ENCODE measurements at regions not wholly inside any gene's neighbourhood (a gene's known extent, or its start where the extent isn't known, plus 50 kb on each side); places are given as distances from the start of the nearest gene placed in this dataset.

DNA sequence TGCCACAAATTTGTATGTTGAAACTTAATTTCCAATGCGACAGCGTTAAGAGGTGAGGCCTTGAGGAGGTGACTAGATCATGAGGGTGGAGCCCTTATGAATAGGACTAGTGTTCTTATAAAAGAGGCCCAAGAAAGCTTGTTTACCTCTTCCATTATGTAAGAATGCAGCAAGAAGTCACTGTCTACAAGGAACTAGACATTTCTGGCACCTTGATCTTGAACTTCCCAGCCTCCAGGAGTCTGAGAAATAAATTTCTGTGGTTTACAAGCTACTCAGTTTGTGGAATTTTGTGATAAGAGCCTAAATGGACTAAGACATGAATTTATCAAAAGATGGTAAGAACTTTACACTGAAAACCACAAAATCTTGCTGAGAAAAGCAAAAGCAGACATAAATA, 173.6 kb upstream of the SGK1 start:
- no peak for DNase-seq (ENCODE audit: low spot score)

DNA sequence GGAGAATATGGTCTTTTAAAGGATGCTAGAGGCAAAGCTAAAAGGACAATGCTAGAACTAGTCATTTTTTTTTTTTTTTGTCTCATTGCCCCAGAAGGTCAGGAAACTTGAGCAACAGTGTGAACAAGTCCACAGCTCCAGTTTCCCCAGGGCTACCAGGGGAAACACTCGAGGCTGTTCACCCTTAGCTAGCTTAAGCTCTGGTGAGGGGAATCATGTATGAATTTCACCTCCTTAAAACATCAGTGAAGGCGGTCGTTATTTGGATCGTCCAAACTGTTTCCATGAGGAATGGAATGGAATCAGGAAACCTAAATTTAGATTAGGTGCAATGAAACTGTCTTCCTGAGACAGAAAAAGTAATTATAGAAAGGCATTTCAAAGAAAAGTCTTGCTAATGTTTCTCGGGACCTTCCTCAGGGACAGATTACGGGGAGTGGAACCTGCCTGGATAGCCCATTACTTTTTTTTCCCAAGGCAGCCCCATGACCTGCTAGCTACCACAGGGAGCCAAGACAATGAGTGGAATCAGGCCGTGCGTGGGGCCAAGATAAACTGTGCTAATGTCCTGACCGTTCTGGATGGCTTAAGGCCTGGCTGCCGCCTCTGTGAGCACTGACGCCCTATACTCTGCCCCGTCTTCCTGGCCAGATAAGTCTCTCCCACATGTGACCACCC, 164.8 kb upstream of the SGK1 start:
- DNase-seq (ENCODE audit: low spot score), result no peak

DNA sequence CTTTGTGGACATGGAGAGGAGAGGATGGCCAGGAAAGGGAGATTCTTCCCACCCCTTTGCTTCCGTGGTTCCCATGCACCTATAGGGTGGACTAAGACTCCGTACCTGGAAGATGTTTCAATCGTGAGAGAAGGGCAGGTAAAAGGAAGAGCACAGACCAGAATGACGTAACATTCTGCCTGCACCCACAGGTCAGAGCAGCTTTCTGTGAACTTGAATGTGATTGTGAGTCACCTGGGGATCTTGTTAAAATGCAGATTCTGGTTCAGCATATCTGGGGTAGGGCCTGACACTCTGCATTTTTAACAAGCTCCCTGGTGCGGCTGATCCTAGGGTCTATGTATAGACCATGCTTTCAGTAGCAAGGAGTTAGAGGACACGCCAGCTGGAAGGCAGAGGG, 164.1 kb upstream of the SGK1 start:
- no peak for DNase-seq (ENCODE audit: low spot score)

DNA sequence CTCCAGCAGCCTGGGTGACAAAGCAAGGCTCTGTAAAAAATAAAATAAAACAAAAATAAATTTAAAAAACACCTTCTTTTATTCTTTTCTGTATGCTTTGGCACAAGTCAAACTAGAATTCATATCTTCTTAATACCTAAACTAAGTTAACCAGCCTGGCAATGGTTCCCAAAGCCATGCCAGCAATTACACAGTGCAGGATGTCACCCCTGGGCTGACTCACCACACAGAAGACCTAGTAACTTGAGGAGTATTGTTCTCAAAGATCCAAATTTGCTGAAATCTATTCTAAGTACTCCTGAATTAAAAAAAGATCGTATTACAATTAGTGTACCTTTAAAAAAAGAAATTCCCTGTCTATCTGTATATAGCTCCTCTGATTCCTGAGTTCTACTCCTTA, 162.7 kb upstream of the SGK1 start:
- DNase-seq (ENCODE audit: low spot score), result no peak

DNA sequence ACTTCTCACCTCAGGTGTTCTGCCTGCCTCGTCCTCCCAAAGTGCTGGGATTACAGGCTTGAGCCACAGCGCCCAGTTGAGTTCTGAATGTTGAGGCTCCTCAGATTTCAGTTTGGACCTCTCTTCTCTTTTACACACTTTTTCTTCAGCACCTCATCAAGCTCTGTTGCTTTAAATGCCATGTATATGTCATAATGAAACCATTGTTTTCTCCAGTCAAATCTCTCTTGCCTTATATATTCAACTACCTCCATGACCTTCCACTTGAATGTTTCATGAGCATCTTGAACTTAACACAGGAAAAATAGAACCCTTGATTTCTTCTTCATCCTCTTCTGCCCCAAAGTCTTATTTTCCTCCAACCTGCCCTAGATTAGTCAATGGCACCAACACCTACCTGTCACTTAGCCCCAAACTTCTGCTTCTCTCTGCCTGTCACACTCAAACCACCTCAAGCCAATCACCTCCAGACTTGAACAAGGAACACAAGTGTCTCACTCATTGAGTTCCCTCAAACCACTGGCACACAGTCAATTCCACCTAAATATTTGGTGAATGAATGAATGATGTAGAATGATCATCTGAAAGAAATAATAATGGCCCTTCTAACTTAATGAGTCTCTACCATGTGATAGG, 161.0 kb upstream of the SGK1 start:
- no peak for DNase-seq (ENCODE audit: low spot score)

DNA sequence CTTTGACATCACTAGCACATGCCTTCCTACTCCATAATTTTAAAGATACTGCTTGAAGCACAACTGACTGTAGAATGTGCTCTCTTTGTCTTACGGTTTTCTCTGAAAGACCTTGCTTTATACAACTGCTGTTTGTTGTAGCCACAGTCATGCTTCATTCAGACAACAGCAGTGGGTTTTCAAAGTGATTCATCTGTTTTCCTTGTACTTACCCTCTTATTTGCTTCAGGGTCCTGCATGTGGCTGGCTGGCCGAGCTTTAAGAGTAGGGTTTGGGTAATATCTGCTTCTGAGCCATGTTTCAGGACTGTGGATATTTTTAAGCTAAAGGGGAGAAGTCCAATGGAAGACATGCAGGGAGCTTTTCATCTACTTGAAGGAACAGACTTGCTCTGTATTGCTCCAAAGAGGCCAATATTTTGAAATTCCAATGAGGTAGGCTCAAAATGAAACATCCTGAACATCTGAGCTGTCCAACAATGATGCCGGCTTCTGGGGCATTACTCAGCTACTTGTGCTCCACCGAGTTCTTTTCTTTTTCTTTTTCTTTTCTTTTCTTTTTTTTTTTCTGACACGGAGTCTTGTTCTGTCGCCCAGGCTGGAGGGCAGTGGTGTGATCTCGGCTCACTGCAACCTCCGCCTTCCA, 160.2 kb upstream of the SGK1 start:
- DNase-seq (ENCODE audit: low spot score), result no peak

DNA sequence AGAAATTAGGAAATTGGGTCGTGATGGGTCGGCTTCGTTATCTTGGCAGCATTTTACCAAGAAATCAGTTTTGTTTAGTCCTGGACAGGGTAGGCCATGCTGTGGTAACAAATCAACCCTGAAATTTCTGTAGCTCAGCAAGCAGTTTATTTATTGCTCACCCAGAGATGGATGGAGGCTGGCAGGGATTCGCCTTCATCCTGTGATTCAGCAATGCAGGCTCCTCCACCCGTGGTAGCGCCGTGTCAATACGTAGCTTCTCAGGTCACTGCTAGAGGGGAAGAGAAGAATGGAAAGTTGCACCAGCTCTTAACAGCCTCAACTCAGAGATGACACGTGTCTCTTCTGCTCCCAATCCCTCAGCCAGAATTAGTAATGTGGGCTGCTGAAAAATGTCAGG, 157.0 kb upstream of the SGK1 start:
- DNase-seq (ENCODE audit: low spot score), result no peak

DNA sequence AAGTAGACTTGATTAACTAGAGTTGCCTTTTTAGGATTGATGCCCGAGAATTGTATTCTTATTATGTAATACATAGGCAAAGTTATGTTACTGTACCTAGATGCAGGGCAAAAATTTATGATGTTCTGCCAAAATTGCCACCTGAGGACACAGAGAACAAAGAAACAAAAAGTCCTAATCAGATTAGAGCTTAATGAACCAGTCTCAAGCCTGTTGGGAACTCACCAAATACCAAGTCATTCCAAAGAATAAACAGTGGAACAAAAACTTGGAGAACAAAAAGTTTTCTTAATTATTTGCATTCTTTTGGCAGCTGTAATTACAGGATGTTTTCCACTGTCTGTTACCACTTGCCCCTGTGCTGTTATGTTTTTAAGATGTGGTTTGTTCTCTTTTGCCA, 154.7 kb upstream of the SGK1 start:
- DNase-seq (ENCODE audit: low spot score), result no peak

DNA sequence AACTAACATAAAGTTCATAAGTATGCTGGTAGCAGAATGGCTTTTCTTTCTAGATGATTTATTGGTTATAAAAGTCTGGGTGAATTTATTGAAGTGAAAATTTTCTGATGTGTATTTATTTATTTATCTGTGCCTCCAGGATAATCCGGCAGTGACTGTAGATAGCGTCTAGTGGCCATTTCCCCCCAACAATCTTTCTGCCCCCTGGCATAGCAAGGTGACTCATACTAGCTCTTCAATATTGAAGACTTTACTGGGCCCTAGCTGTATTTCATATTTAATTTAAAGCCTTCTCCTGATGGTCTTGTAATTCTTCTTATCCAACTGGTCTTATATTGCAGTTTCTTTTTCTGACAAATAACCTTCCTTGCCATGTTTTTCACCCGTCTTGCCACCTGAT, 154.1 kb upstream of the SGK1 start:
- DNase-seq (ENCODE audit: low spot score), result no peak

DNA sequence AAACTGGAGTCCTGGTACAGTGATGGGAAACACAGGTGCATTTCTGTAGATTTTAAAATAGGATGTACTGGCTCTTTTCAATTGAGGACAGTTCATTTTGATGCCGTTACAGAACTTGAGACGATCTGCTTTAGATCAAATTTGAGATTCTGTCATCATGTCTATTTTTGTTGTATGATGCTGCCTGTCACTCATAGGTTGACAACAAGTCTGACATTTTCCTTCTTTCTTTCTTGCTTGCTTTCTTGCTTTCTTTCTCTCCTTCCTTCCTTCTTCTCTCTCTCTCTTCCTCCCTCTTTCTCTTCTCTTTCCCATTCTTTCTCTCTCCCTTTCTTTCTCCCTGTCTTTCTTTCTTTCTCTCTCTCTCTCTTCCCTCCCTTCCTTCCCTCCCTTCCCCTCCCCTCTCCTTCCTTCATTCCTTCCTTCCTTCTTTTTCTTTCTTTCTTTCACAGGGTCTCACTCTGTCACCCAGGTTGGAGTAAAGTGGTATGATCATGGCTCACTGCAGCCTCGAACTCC, 152.6 kb upstream of the SGK1 start:
- DNase-seq (ENCODE audit: low spot score), result no peak

DNA sequence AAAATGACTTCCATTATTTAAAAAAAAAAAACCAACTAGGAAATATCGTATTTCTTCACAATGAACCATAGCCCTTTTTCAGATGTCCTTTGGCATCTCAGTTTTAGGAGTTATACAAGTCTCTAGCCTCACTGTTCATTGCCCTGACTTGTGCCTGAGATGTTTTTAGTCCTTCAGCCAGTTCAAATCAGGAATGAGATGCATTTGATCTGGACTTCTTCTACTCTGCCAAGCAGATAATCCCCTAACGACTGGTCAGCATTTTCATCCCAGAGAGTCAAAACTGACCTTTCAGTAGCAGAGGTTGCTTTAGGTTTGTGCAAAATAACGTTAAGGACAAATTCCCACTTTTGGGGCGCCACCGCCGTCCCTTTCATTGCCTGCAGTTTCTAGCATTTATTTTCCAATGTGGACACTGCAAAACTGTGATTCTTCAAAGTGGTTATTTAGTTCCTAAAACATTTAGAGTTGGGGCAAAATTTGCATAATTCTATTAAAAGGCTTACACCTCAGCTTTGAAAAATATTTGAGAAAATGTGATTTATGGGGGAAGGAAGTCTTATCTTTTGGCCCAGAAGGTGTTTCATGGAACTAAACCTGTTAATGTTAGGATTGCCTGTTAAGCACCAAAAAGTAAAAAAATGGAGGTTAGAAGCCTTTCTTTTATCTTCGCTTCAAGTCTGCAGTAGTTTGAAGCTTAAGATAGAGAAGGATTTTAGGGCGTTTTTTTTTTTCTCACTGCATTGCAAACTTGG, 152.0 kb upstream of the SGK1 start:
- no peak for DNase-seq (ENCODE audit: low spot score)

DNA sequence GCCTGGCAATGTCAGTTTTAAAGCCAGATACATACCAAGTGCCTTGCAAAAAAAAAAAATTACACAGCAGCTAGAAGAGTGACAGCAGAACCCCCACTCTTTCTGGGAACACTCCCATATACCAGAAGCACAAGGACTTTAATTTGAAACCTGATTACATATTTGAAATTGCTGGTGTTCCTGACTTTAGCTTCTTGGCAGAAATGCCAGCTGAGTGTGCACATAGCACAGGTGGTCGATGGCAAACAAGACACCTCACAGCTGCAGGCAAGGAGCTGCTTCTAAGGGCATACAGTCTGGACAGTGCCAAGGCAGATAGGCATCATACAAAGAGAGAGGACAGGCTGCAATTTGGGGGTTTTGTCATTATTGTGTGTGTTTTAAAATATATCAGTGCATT, 150.7 kb upstream of the SGK1 start:
- no peak for DNase-seq (ENCODE audit: low spot score)

DNA sequence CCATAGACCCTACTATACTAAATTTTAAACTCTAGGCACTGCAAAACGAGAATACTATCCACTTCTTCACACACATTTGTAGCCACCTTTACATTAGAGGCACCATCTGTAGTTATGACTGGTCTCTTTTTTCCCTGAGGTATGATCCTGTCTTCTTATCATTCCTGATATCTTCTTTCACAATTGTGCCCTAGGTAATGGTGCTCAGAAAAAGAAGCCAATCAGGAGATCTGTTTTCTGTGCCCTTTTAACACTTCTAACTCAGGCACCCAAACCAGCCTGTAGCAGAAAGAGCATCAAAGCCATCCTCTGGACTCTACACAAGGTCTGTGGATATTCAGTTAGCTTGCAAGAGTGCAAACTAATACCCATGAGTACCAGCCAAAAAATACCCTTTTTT, 149.7 kb upstream of the SGK1 start:
- DNase-seq (ENCODE audit: low spot score), result no peak

DNA sequence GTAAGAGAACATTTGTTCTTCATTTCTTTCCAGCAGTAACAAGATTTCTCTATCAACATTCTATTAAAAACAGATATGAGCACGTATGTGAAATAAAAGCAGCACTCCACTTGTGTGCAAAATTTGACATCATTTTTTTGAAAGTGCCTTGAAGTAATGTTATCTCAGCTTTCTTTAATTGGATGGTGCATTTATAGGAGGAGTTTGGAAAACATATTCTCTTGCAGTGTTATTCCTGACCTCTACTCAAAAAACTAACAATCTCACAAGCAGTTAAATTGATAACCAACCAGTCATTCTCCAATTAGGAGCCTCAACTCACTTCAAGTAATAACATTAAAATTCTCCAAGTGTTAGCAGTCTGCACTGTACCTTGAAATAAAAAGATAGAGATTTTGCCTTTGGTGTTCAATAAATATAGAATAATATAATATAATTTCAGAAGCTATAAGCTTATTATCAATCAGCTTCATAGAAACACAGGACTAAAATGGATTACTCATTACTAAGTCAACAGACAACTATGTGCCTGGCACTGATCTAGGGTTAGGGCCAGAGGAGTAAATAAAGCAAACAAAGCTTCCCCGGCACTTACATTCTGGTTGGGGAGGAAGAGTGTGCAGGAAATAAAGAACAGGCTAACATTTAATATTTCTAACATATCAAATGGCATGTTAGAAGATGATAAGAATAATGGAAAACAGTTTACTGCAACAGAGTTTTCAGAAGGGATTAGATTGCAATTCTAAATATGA, 149.0 kb upstream of the SGK1 start:
- DNase-seq (ENCODE audit: low spot score), result no peak

DNA sequence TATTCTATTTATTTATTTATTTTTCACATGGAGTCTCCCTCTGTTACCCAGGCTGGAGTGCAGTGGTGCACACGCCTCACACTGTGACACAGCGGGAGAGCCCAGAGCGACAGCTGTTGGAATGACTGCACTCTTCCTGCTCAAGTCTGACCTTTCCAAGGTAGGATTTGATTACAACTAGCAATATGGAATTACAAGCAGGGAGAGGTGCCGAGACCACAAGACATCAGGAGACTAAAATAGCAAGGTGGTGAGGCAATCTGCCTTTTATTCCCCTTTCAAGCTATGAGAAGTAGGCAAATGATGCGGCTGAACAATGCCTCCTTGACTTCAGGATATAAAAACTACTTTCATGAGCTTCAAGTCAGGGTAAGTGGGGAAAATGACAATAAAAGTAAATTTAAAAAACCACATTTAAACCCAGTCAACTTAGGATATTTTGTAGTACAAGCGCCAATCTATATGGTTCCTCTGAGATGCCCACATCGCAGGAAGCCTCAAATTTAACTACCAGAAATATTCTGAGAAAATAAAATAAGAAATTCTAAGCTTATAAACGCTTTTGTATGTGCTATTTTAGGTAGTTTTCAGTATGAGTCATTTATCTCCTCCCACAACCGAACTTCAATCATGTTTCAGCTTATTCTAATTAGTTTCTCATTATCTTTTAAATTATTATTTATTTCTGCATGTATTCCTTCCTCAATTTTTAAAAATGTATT, 146.9 kb upstream of the SGK1 start:
- DNase-seq (ENCODE audit: low spot score), result no peak

DNA sequence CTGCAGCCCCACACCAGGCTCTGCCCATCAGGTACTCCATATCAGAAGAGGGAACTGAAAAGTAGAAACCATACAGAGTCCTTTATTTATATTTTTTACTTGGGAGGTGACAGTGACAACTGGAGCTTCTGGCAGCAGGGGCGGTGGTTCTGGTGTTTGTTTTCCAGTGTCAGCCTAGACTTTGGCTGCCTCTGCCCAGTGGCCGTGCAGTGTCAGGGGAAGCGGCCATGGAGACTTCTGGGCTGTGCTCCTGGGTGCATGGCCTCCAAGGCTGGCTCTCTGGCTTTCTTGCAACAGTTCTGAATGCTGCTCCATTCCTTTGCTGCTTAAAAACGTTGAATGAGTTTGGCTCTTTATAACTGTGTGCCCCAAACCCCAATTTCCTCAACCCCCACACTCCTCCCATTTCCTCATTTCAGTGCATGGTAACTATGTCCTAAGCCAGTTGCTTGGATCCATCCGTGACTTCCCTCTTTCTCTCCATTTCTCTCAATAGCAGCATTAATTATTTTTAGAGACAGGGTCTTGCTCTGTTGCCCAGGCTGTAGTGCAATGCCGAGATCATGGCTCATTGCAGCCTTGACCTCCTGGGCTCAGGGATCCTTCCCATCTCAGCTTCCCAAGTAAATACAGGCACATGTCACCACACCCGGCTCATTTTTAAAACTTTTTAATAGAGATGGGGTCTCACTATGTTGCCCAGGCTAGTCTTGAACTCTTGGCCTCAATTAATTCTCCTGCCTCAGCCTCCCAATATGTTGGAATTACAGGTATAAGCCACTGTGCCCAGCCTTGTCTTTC, 141.1 kb upstream of the SGK1 start:
- no peak for DNase-seq (ENCODE audit: low spot score)

DNA sequence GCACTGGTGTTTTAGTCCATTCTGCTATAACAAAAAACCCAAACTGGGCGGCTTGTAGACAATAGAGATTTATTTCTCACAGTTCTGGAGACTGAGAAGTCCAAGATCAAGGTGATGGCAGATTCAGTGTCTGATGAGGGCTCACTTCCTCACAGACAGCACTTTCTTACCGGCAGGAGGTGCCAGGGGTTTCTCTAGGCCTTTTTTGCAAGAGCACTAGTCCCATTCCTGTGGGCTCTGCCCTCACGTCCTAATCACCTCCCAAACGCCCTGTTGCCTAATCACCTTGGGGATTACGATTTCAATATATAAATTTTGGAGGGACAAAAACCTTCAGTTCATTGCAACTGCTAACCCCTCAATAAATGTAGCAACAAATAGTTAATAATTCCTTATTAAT, 140.0 kb upstream of the SGK1 start:
- DNase-seq (ENCODE audit: low spot score), result no peak

DNA sequence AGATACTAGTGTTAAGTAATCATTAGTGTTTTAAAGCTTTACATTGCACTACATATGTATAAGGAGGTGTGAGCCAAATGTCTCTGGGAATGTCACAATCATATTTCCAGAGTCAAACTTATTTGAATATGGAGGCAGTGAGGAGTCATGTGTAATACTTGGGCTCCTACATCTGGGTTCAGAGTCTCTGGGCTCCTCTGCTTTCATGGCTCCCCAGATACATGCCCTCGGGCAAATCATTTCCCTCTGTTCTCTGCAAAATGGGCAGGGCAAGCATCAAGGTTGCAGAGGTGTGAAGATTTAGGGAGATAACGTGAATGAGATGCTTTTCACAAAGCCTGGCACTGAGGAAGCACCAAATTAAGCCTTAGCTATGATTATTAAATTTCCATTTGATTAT, 138.3 kb upstream of the SGK1 start:
- DNase-seq (ENCODE audit: low spot score), result no peak

DNA sequence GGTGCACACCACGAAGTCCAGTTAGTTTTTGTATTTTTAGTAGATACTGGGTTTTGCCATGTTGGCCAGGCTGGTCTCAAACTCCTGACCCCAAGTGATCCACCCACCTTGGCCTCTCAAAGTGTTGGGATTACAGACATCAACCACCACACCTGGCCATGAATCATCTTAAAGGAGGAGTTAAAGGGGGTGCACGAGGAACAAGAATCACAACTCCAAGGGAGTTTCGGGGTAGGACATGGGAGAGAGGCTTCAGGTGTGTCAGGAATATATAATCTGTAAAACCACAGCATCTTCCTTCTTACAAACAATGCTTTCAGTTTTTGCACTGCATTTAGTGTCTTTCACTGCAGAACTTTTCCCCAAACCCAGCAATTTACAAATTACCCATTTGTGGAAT, 137.4 kb upstream of the SGK1 start:
- no peak for DNase-seq (ENCODE audit: low spot score)

DNA sequence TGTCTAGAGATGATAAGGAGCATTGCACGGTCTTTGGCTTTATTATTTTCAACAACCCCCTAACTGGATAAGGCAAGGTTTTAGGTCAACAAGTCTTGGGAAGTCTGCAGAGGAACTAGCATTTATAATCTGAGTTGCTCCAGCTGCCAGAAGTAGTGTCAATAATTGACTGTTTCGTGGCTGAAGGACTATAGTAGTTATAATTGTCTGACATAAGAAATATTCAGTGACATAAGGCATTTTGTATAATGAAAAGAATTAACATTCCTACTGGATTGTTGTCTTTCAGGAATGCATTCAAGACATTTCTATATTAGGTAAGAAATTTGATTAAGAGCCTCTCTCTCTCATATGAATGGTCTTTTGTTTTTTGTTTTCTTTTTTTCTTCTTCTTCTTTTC, 136.9 kb upstream of the SGK1 start:
- DNase-seq (ENCODE audit: low spot score), result no peak
